Neuronal stem cell (in vitro differentiated cells): ENCODE measurements at regions not wholly inside any gene's neighbourhood (a gene's known extent, or its start where the extent isn't known, plus 50 kb on each side); places are given as distances from the start of the nearest gene placed in this dataset.

ENCODE experiments used
- DNase-seq: peaks from one replicate; pipeline ENCODE4 v3.0.0-alpha.2; 2013; ENCODE audit warnings: low spot score
- H2AFZ ChIP-seq: one replicate; pipeline ENCODE4 v1.6.1; 2013; ENCODE audit warnings: mild to moderate bottlenecking, low read length, inconsistent platforms
- H2AK5ac ChIP-seq: 2 replicates; pipeline ENCODE4 v1.6.1; 2013; ENCODE audit warnings: low read depth, mild to moderate bottlenecking, inconsistent platforms, low read length, moderate library complexity, mixed read lengths
- H2BK120ac ChIP-seq: 2 replicates; pipeline ENCODE4 v1.6.1; 2013; ENCODE audit warnings: low read depth, mild to moderate bottlenecking, inconsistent platforms, low read length, moderate library complexity, mixed read lengths
- H2BK12ac ChIP-seq: one replicate; pipeline ENCODE4 v1.6.1; 2013; ENCODE audit warnings: low read length, inconsistent platforms
- H2BK15ac ChIP-seq: 2 replicates; pipeline ENCODE4 v1.6.1; 2013; ENCODE audit warnings: mild to moderate bottlenecking, low read length, inconsistent platforms, mixed read lengths
- H2BK5ac ChIP-seq: one replicate; pipeline ENCODE4 v1.6.1; 2013; ENCODE audit warnings: inconsistent platforms, mild to moderate bottlenecking, low read length, moderate library complexity
- H3K14ac ChIP-seq: one replicate; pipeline ENCODE4 v1.6.1; 2013; ENCODE audit warnings: low read length, inconsistent platforms
- H3K18ac ChIP-seq: 2 replicates; pipeline ENCODE4 v1.6.1; 2013; ENCODE audit warnings: low read length, inconsistent platforms
- H3K23ac ChIP-seq: 2 replicates; pipeline ENCODE4 v1.6.1; 2013; ENCODE audit warnings: low read depth, mild to moderate bottlenecking, mixed read lengths, low read length, inconsistent platforms; ENCODE audit not compliant: poor library complexity
- H3K27ac ChIP-seq: replicated peaks from 3 replicates; pipeline ENCODE4 v1.5.1; 2013; ENCODE audit warnings: low read length, inconsistent platforms
- H3K27me3 ChIP-seq, 3 experiments: 2 replicates each; pipeline ENCODE4 v1.6.1; 2013; ENCODE audit warnings: low read length in 3 of 3, mild to moderate bottlenecking in 2 of 3, inconsistent platforms in 1 of 3, low read depth in 1 of 3, mixed read lengths in 1 of 3, moderate library complexity in 1 of 3; ENCODE audit not compliant: control insufficient read depth in 3 of 3, insufficient read depth in 3 of 3
- H3K36me3 ChIP-seq, 2 donors: replicated peaks in 1 of 2; 2 replicates each; pipeline ENCODE4 v1.6.1; 2013; ENCODE audit warnings: low read length in 2 of 2; ENCODE audit not compliant: control insufficient read depth in 2 of 2, insufficient read depth in 2 of 2
- H3K4ac ChIP-seq: 2 replicates; pipeline ENCODE4 v1.6.1; 2013; ENCODE audit warnings: inconsistent platforms, mild to moderate bottlenecking, low read length, moderate library complexity
- H3K4me1 ChIP-seq, 2 donors: 1 replicate in 1 of 2; 2 replicates in 1 of 2; pipeline ENCODE4 v1.6.1; 2013; ENCODE audit warnings: low read length in 2 of 2, low read depth in 1 of 2; ENCODE audit not compliant: control insufficient read depth in 2 of 2, insufficient read depth in 1 of 2
- H3K4me2 ChIP-seq: one replicate; pipeline ENCODE4 v1.6.1; 2013; ENCODE audit warnings: mild to moderate bottlenecking, low read length, inconsistent platforms; ENCODE audit not compliant: insufficient read depth, poor library complexity, severe bottlenecking
- H3K4me3 ChIP-seq, 2 donors: 2 replicates each; pipeline ENCODE4 v1.5.1; 2013; ENCODE audit warnings: low read length in 2 of 2, mild to moderate bottlenecking in 2 of 2, inconsistent platforms in 1 of 2, moderate library complexity in 1 of 2
- H3K79me1 ChIP-seq: one replicate; pipeline ENCODE4 v1.6.1; 2013; ENCODE audit warnings: low read depth, mild to moderate bottlenecking, inconsistent platforms, low read length, moderate library complexity
- H3K9ac ChIP-seq: one replicate; pipeline ENCODE4 v1.6.1; 2013; ENCODE audit warnings: mild to moderate bottlenecking, low read depth, low read length, inconsistent platforms; ENCODE audit not compliant: poor library complexity
- H3K9me3 ChIP-seq, 2 donors: replicated peaks in 1 of 2; 2 replicates each; pipeline versions ENCODE3 to v1.6.1; 2013; ENCODE audit warnings: low read length in 2 of 2, mild to moderate bottlenecking in 2 of 2, inconsistent platforms in 1 of 2, low read depth in 1 of 2, mixed read lengths in 1 of 2, moderate library complexity in 1 of 2; ENCODE audit not compliant: control insufficient read depth in 2 of 2, insufficient read depth in 1 of 2
- H4K8ac ChIP-seq: one replicate; pipeline ENCODE4 v1.6.1; 2013; ENCODE audit warnings: low read depth, mild to moderate bottlenecking, inconsistent platforms, low read length, moderate library complexity
- H4K91ac ChIP-seq: one replicate; pipeline ENCODE4 v1.6.1; 2013; ENCODE audit warnings: low read length, low read depth, mild to moderate bottlenecking, inconsistent platforms; ENCODE audit not compliant: poor library complexity
- WGBS, 2 donors: extraction: QIAGEN DNeasy Blood & Tissue Kit; methylation state at CpG; one replicate each; pipeline ENCODE4 v1.1.7; 2013; ENCODE audit warnings: missing lambda C conversion rate in 2 of 2, mixed read lengths in 1 of 2; ENCODE audit not compliant: insufficient read length in 2 of 2, insufficient replicate concordance in 1 of 2; ENCODE audit errors: extremely low coverage in 2 of 2; 5-methylcytosine and 5-hydroxymethylcytosine counted together

DNA sequence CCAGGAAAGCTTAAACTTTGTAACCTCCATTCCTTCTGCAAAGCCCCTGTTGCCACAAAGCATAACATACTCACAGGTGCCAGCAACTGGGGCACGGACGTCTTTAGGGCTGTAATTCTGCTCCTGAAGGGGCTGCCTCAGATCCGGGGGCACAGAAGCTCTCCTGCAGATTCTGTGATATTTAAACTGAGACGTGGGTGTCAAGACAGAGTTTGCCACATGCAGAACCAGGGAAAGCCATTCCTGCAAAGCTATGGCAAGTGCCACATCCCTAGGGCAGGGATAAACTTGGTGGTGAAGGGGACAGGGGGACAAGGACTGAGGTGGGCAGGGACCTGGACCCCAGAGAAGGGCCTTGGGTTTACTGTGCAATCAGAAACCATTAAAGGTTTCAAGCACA lies 247.2 kb downstream of the EIPR1 start:
- DNase-seq = no peak
- Histone ChIP-seq H3K9me3 (peaks cover 0 to 6% of the 10 kb centered on the region in 2 donors), H2BK5ac (peak overlapping the region; percentile 46), H4K8ac (no peak overlapping the region), H2BK12ac (no peak overlapping the region), H3K4me3 (no peak overlapping the region), H3K4me2 (no peak overlapping the region), H2AK5ac (peak overlapping the region; percentile 75), H3K27ac (no peak overlapping the region), H2BK15ac (no peak overlapping the region), H3K4me1 (peaks cover 14 to 18% of the 10 kb centered on the region in 2 donors), H3K23ac (no peak overlapping the region), H3K27me3 (no peaks in the 10 kb centered on the region), H4K91ac (no peak overlapping the region), H3K9ac (no peak overlapping the region), H2AFZ (peak overlapping the region; percentile 22), H3K36me3 (no peaks in the 10 kb centered on the region), H3K18ac (no peak overlapping the region), H3K79me1 (no peaks in the 10 kb centered on the region), H3K14ac (no peak overlapping the region), H3K4ac (no peak overlapping the region), H2BK120ac (no peak overlapping the region)
- WGBS, 2 donors = no CpG with 5 or more reads among the region's 4 CpGs

- Histone ChIP-seq H2BK15ac (no peak overlapping the region), H3K9me3 (peaks cover 0 to 6% of the 10 kb centered on the region in 2 donors), H3K79me1 (no peaks in the 10 kb centered on the region), H2BK120ac (no peak overlapping the region), H4K91ac (no peak overlapping the region), H3K4me1 (peaks cover 17 to 18% of the 10 kb centered on the region in 2 donors), H2AFZ (peak overlapping the region; percentile 22), H3K4me3 (no peak overlapping the region), H4K8ac (no peak overlapping the region), H2BK12ac (no peak overlapping the region), H3K9ac (no peak overlapping the region), H3K23ac (no peak overlapping the region), H3K18ac (peak overlapping the region; percentile 5), H3K27me3 (no peaks in the 10 kb centered on the region), H3K4ac (no peak overlapping the region), H3K14ac (no peak overlapping the region), H2AK5ac (no peak overlapping the region), H3K27ac (no peak overlapping the region), H3K4me2 (no peak overlapping the region), H3K36me3 (no peaks in the 10 kb centered on the region), H2BK5ac (no peak overlapping the region)
- DNase-seq = no peak
- WGBS, 2 donors = no CpG with 5 or more reads among the region's 6 CpGs
Observed at GRCh38 chr2:3129867-3130266, 247.8 kb downstream of the EIPR1 start.

DNA sequence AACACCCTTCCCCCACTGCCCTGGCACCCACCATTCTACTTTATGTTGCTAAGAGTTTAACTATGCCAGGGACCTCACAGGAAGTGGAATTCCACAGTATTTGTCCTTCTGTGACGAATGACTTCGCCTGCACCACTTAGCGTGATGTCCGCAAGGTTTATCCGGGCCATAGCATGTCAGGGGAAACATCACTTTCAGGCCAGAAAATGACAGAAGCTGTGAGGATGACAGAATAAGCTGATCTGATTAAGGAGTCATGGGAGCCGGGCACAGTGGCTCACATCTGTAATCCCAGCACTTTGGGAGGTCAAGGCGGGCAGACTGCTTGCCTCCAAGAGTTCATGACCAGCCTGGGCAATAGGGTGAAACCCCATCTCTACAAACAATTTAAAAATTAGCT lies 248.8 kb downstream of the EIPR1 start:
- peaks cover 0 to 1% of the 10 kb centered on the region in 2 donors for H3K9me3 ChIP-seq
- no peak overlapping the region for H4K8ac ChIP-seq
- no peak overlapping the region for H3K4me3 ChIP-seq
- H3K18ac ChIP-seq = peak overlapping the region; percentile 17
- no peaks in the 10 kb centered on the region for H3K79me1 ChIP-seq
- H2BK15ac ChIP-seq = peak overlapping the region; percentile 49
- no peak overlapping the region for H3K4ac ChIP-seq
- H3K4me2 ChIP-seq = no peak overlapping the region
- no CpG with 5 or more reads among the region's 7 CpGs for WGBS, 2 donors
- no peak for DNase-seq
- H3K14ac ChIP-seq = no peak overlapping the region
- H2BK12ac ChIP-seq = peak overlapping the region; percentile 41
- no peak overlapping the region for H4K91ac ChIP-seq
- no peaks in the 10 kb centered on the region for H3K36me3 ChIP-seq
- H2BK120ac ChIP-seq = no peak overlapping the region
- H3K23ac ChIP-seq = no peak overlapping the region
- no peak overlapping the region for H2BK5ac ChIP-seq
- peaks cover 18% of the 10 kb centered on the region in 2 donors for H3K4me1 ChIP-seq
- no peak overlapping the region for H2AK5ac ChIP-seq
- no peak overlapping the region for H3K27ac ChIP-seq
- no peak overlapping the region for H3K9ac ChIP-seq
- no peak overlapping the region for H2AFZ ChIP-seq
- no peaks in the 10 kb centered on the region for H3K27me3 ChIP-seq

GRCh38 chr2:3127710-3128109 lies 249.9 kb downstream of the EIPR1 start:
- Histone ChIP-seq H2BK5ac (no peak overlapping the region), H3K27ac (no peak overlapping the region), H3K14ac (no peak overlapping the region), H3K79me1 (no peaks in the 10 kb centered on the region), H2BK15ac (no peak overlapping the region), H3K18ac (peak overlapping the region; percentile 80), H3K23ac (no peak overlapping the region), H3K4me1 (peaks cover 18% of the 10 kb centered on the region in 2 donors), H3K4me3 (no peak overlapping the region), H2BK12ac (no peak overlapping the region), H3K4me2 (no peak overlapping the region), H3K36me3 (no peaks in the 10 kb centered on the region), H4K91ac (no peak overlapping the region), H2AFZ (peak overlapping the region; percentile 66), H2BK120ac (no peak overlapping the region), H3K4ac (no peak overlapping the region), H3K9me3 (no peaks in the 10 kb centered on the region), H4K8ac (no peak overlapping the region), H2AK5ac (peak overlapping the region; percentile 53), H3K27me3 (no peaks in the 10 kb centered on the region), H3K9ac (no peak overlapping the region)
- DNase-seq = no peak
- no CpG with 5 or more reads among the region's 5 CpGs for WGBS, 2 donors
